B cell (primary cell): ENCODE measurements at regions not wholly inside any gene's neighbourhood (a gene's known extent, or its start where the extent isn't known, plus 50 kb on each side); places are given as distances from the start of the nearest gene placed in this dataset.

Source experiments
- ATAC-seq: fragments of 200-7000 bp; cut with Tn5 transposase; one replicate; pipeline ENCODE4 v1.10.0; 2021; ENCODE audit warnings: low read depth, mild to moderate bottlenecking, moderate number of reproducible peaks, moderate library complexity
- CTCF ChIA-PET: fragments of 350-600 bp; sonication (Branson Sonifier 250); formaldehyde crosslinking; loops from one replicate; lab custom pipeline; 2021; ENCODE audit warnings: antibody characterized with exemption, inconsistent platforms; lab: Charles Lee
- POLR2A ChIA-PET: fragments of 350-600 bp; sonication (Branson Sonifier 250); formaldehyde crosslinking; loops from one replicate; lab custom pipeline; 2021; ENCODE audit warnings: antibody characterized with exemption; lab: Charles Lee
- DNase-seq: peaks from one replicate; pipeline ENCODE4 v3.0.0; 2013
- H2AFZ ChIP-seq: 2 replicates; pipeline ENCODE4 v1.6.1; 2012; ENCODE audit warnings: mild to moderate bottlenecking, low read depth, low read length; ENCODE audit not compliant: insufficient read depth, poor library complexity, severe bottlenecking
- H3K27ac ChIP-seq, 2 donors: 1 replicate in 1 of 2; 2 replicates in 1 of 2; pipeline ENCODE4 v1.5.1; 2012 to 2013; ENCODE audit warnings: low read length in 2 of 2, mild to moderate bottlenecking in 2 of 2, moderate library complexity in 1 of 2
- H3K27me3 ChIP-seq, 4 experiments: fragments of 200-600 bp in 1 of 4; sonication (generic) in 1 of 4; replicated peaks in 1 of 4; 1 replicate in 2 of 4; 2 replicates in 2 of 4; pipeline versions ENCODE4 v1.6.1 to v1.7.0; 2013 to 2016; ENCODE audit warnings: low read length in 3 of 4, mild to moderate bottlenecking in 2 of 4, mixed read lengths in 1 of 4, moderate library complexity in 1 of 4; ENCODE audit not compliant: insufficient read depth in 4 of 4, control insufficient read depth in 3 of 4; ENCODE audit errors: control extremely low read depth in 1 of 4
- H3K36me3 ChIP-seq, 2 experiments: replicated peaks in 1 of 2; 1 replicate in 1 of 2; 2 replicates in 1 of 2; pipeline versions ENCODE4 v1.6.1 to v1.7.1; 2013; ENCODE audit warnings: low read length in 1 of 2; ENCODE audit not compliant: insufficient read depth in 2 of 2, control insufficient read depth in 1 of 2; ENCODE audit errors: control extremely low read depth in 1 of 2, extremely low read depth in 1 of 2
- H3K4me1 ChIP-seq, 2 donors: fragments of 200-600 bp in 1 of 2; sonication (generic) in 1 of 2; 1 replicate in 1 of 2; 2 replicates in 1 of 2; pipeline versions ENCODE4 v1.5.1 to v1.6.1; 2013 to 2017; ENCODE audit warnings: low read length in 2 of 2; ENCODE audit not compliant: control insufficient read depth in 2 of 2, insufficient read depth in 2 of 2
- H3K4me2 ChIP-seq: replicated peaks from 2 replicates; pipeline ENCODE3; 2012; ENCODE audit warnings: mild to moderate bottlenecking, low read depth, low read length; ENCODE audit not compliant: poor library complexity, severe bottlenecking
- H3K4me3 ChIP-seq, 5 experiments: fragments of 200-600 bp in 1 of 5; sonication (generic) in 1 of 5; 1 replicate in 3 of 5; 2 replicates in 2 of 5; pipeline versions ENCODE4 v1.5.1 to v1.7.0; 2011 to 2016; ENCODE audit warnings: low read length in 4 of 5, mild to moderate bottlenecking in 4 of 5, low read depth in 2 of 5, control low read depth in 1 of 5, moderate library complexity in 1 of 5; ENCODE audit not compliant: insufficient read depth in 1 of 5; ENCODE audit errors: control extremely low read depth in 1 of 5, extremely low read depth in 1 of 5
- H3K79me2 ChIP-seq: fragments of 200-600 bp; sonication (generic); one replicate; pipeline ENCODE4 v1.6.0; 2016; ENCODE audit warnings: low read length; ENCODE audit not compliant: control insufficient read depth, insufficient read depth
- H3K9ac ChIP-seq: fragments of 200-600 bp; sonication (generic); 2 replicates; pipeline ENCODE4 v1.6.1; 2017; ENCODE audit warnings: mild to moderate bottlenecking, low read length, moderate library complexity
- H3K9me3 ChIP-seq, 3 donors: one replicate each; pipeline versions ENCODE4 v1.6.1 to v1.7.1; 2013; ENCODE audit warnings: low read length in 2 of 3; ENCODE audit not compliant: control insufficient read depth in 2 of 3, insufficient read depth in 1 of 3; ENCODE audit errors: control extremely low read depth in 1 of 3
- H4K20me1 ChIP-seq: 2 replicates; pipeline ENCODE4 v1.6.0; 2012; ENCODE audit warnings: mild to moderate bottlenecking, low read length; ENCODE audit not compliant: insufficient read depth, control insufficient read depth, poor library complexity, severe bottlenecking
- H3K27ac Mint-ChIP-seq: one replicate; pipeline ENCODE4 v1.8.0; 2021; ENCODE audit warnings: mixed read lengths
- H3K27me3 Mint-ChIP-seq: one replicate; pipeline ENCODE4 v1.8.0; 2021; ENCODE audit warnings: mixed read lengths
- H3K4me1 Mint-ChIP-seq: one replicate; pipeline ENCODE4 v1.8.0; 2021; ENCODE audit warnings: mixed read lengths
- H3K4me3 Mint-ChIP-seq: one replicate; pipeline ENCODE4 v1.8.0; 2021; ENCODE audit warnings: mixed read lengths
- H3K9me3 Mint-ChIP-seq: one replicate; pipeline ENCODE4 v1.8.0; 2022; ENCODE audit warnings: mixed read lengths; ENCODE audit not compliant: insufficient read depth
- EZH2 ChIP-seq: IDR thresholded peaks from 2 replicates; pipeline ENCODE4 v1.6.1; 2012; ENCODE audit warnings: borderline replicate concordance, low read depth, mild to moderate bottlenecking, moderate library complexity, low read length; ENCODE audit not compliant: insufficient read depth, poor library complexity, severe bottlenecking
- WGBS: methylation state at CpG from one replicate; pipeline ENCODE4 v1.1.5; 2013; ENCODE audit warnings: missing lambda C conversion rate; ENCODE audit not compliant: insufficient coverage; 5-methylcytosine and 5-hydroxymethylcytosine counted together
- intact Hi-C: fragments of 100-400 bp; cut with micrococcal nuclease; formaldehyde crosslinking; loops from one replicate; pipeline ENCODE4 v1.10.0; 2022
- TF ChIP-seq, protein P1 (sequence below): fragments of 200-600 bp; IDR thresholded peaks from one replicate; pipeline ENCODE4 v1.8.0; 2022; ENCODE audit warnings: antibody characterized with exemption, mild to moderate bottlenecking

DNA sequence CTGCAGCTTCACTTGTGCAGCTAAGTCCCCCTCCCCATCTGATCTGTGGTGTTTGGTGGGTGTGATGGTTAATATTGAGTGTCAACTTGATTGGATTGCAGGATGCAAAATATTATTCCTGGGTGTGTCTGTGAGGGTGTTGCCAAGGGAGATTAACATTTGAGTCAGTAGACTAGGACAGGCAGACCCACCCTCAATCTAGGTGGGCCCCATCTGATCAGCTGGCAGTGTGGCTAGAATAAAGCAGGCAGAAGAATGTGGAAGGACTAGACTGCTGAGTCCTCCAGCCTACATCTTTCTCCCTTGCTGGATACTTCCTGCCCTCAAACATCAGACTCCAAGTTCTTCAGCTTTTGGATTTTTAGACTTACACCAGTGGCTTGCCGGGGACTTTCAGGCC, 103.5 kb upstream of the BOD1L1 start:
- TF ChIP-seq, protein P1, sequence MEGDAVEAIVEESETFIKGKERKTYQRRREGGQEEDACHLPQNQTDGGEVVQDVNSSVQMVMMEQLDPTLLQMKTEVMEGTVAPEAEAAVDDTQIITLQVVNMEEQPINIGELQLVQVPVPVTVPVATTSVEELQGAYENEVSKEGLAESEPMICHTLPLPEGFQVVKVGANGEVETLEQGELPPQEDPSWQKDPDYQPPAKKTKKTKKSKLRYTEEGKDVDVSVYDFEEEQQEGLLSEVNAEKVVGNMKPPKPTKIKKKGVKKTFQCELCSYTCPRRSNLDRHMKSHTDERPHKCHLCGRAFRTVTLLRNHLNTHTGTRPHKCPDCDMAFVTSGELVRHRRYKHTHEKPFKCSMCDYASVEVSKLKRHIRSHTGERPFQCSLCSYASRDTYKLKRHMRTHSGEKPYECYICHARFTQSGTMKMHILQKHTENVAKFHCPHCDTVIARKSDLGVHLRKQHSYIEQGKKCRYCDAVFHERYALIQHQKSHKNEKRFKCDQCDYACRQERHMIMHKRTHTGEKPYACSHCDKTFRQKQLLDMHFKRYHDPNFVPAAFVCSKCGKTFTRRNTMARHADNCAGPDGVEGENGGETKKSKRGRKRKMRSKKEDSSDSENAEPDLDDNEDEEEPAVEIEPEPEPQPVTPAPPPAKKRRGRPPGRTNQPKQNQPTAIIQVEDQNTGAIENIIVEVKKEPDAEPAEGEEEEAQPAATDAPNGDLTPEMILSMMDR, result no peak
- no peak for TF ChIP-seq EZH2
- peaks cover 7% of the 10 kb centered on the region for H3K27me3 Mint-ChIP-seq
- H3K4me3 Mint-ChIP-seq, result no peak overlapping the region
- no peaks in the 10 kb centered on the region for H3K4me1 ChIP-seq
- DNase-seq, result no peak
- no peak overlapping the region for H3K9ac ChIP-seq
- no CpG with 5 or more reads among the region's 1 CpG for WGBS
- no peak overlapping the region for H3K27ac ChIP-seq
- H3K4me2 ChIP-seq, result no peak overlapping the region
- H3K36me3 ChIP-seq, result no peaks in the 10 kb centered on the region
- CTCF ChIA-PET, result no interaction called here
- no peaks in the 10 kb centered on the region for H3K9me3 ChIP-seq
- no peaks in the 10 kb centered on the region for H3K79me2 ChIP-seq
- H3K27ac Mint-ChIP-seq, result no peak overlapping the region
- POLR2A ChIA-PET, result no interaction called here
- H3K4me1 Mint-ChIP-seq, result no peaks in the 10 kb centered on the region
- H2AFZ ChIP-seq, result no peak overlapping the region
- no peaks in the 10 kb centered on the region for H4K20me1 ChIP-seq
- no peak overlapping the region for H3K4me3 ChIP-seq
- H3K27me3 ChIP-seq, result no peaks in the 10 kb centered on the region
- ATAC-seq, result no peak
- intact Hi-C loops, result no loop called here
- no peaks in the 10 kb centered on the region for H3K9me3 Mint-ChIP-seq

DNA sequence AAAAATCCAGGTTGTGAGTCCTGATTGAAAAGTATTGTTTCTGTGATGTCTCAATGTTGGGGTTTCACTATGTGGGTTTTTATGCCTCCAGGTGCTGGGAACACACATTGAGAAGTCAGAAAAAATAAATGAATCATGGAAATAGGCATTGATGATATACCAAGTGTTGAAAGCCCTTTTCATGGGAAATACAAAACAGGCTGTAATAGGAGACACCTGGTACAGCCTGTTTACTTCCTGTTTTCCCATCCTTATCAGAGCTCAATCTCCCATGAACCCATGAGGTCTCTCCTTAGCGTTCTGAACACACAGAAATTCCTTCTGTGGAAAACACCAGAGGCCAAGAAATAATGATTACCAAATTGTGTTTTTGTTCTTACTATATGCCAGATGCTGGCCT, 106.3 kb upstream of the BOD1L1 start:
- H3K4me1 Mint-ChIP-seq, result no peaks in the 10 kb centered on the region
- H3K9me3 ChIP-seq, result no peaks in the 10 kb centered on the region
- ATAC-seq (no peak), DNase-seq (no peak)
- no peak overlapping the region for H3K4me3 ChIP-seq
- no peak overlapping the region for H3K4me3 Mint-ChIP-seq
- no peak for TF ChIP-seq EZH2
- TF ChIP-seq, protein P1, result no peak
- no peak overlapping the region for H2AFZ ChIP-seq
- H3K27ac ChIP-seq, result no peak overlapping the region
- H3K27ac Mint-ChIP-seq, result no peak overlapping the region
- ChIA-PET CTCF (no interaction called here), POLR2A (no interaction called here)
- no peak overlapping the region for H3K4me2 ChIP-seq
- H3K9ac ChIP-seq, result no peak overlapping the region
- no peaks in the 10 kb centered on the region for H4K20me1 ChIP-seq
- H3K79me2 ChIP-seq, result no peaks in the 10 kb centered on the region
- H3K4me1 ChIP-seq, result no peaks in the 10 kb centered on the region
- H3K27me3 Mint-ChIP-seq, result peaks cover 1% of the 10 kb centered on the region
- WGBS, result no CpG with 5 or more reads among the region's 1 CpG
- intact Hi-C loops, result no loop called here
- H3K27me3 ChIP-seq, result no peaks in the 10 kb centered on the region
- no peaks in the 10 kb centered on the region for H3K36me3 ChIP-seq
- H3K9me3 Mint-ChIP-seq, result no peaks in the 10 kb centered on the region
